ENCODE measurements at regions not wholly inside any gene's neighbourhood (a gene's known extent, or its start where the extent isn't known, plus 50 kb on each side); places are given as distances from the start of the nearest gene placed in this dataset.
"Not testable (repeated sequence)": the region's sequence is repeated elsewhere in the genome, so short reads cannot be mapped to it uniquely, and the experiment has no call there.

DNA sequence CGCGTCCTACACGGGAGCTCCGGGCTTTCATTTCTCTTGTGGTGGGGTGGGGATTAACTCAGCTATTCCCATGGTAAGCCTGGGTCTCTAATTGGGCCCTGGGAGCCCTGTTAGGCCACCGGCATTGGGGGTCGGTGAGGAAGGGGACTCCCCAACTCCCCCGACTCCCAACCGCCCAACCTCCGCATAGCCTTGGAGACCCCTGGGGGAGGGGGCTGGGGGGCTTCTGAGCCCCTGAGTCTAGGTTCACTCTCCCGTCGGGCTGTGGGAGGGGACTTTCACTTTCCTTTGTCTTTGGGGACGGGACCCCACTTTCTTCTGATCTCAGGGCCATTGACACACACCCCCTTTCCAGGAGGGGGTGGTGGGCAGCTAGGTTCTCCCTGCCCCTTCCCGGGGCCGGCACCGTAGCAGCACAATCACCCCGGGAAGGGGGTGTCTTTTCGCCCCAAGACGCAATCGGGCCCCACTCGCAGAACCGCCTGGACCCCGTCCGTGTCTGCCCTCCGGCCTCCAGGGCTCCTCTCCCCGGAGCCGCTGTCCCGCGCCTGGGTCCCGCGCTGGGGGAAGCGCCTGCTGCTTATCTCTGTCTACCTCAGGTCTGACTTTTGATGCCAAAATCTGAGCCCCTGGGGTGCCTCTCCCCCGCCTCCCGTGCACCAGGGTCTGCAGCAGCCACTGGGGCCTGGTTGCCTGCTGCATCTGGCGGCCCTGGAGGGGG lies 69.6 kb upstream of the ZNF658 start:
- not testable (repeated sequence) for DNase-seq (ENCODE audit: low spot score)

DNA sequence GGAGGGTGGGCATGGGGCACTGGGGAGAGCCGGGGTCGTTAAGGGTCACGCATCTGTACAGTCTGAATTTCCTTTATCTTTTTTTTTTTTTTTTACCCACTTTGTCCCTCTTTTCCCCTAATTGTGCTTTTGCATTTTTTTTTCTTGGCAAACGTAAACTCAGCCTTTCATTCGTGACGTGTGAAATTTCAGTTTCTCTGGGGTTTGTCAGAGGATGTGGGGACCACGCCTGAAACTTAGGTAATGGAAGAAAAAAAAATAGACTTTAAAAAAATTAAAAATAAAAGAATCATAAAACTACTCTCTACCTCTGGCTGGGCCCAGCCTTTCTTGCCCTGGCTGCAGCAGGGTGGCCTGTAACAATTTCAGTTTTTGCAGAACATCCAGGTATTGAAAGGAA lies 68.3 kb upstream of the ZNF658 start:
- not testable (repeated sequence) for DNase-seq (ENCODE audit: low spot score)

DNA sequence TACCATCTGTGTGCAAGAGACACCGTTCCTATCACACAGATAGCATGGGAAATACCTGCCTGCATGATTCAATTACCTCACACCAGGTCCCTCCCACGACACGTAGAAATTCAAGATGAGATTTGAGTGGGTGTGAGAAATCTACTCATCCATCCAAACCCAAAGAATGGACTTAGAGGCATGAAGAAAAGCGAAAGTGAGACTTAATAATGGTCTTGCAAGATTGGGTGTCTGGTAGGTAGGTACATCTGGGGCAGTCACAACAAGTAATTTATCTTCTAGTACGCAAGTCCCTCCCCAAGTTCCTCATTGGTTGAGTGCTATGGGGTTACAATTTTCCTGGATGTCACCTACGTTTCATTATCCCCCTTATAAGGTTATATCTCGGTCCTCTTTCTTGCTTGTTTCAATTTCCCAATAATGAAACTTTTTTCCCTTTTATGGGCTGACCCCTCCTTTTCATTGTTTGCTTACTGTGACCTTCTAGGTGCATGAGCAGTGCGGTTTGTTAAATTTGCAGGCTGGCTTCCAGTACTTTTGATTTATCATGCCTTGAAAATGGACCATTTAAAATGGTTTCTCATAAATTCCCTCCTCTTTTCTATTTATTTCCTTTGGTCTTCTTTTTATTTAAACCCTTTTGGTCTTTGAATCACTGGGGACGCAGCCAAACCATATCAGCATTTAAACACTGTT lies 63.1 kb upstream of the ZNF658 start:
- not testable (repeated sequence) for DNase-seq (ENCODE audit: low spot score)
